Right lobe of liver (tissue), 6 donors: ENCODE measurements at regions not wholly inside any gene's neighbourhood (a gene's known extent, or its start where the extent isn't known, plus 50 kb on each side); places are given as distances from the start of the nearest gene placed in this dataset.
"Not testable (repeated sequence)": the region's sequence is repeated elsewhere in the genome, so short reads cannot be mapped to it uniquely, and the experiment has no call there.

Source experiments
- ATAC-seq, 4 donors: fragments of 200-7000 bp; cut with Tn5 transposase; one replicate each; pipeline ENCODE4 v1.9.1; 2020; ENCODE audit warnings: mild to moderate bottlenecking in 4 of 4, moderate library complexity in 4 of 4
- DNase-seq, 3 donors: peaks; one replicate each; pipeline ENCODE4 v3.0.0-alpha.2; 2020
- H3K27ac ChIP-seq, 3 donors: fragments of 200-600 bp; one replicate each; pipeline ENCODE4 v1.8.0; 2022
- H3K27me3 ChIP-seq, 2 donors: fragments of 200-600 bp; one replicate each; pipeline ENCODE4 v1.8.0; 2022
- H3K36me3 ChIP-seq, 4 donors: fragments of 200-600 bp; sonication (generic) in 1 of 4; one replicate each; pipeline versions ENCODE4 v1.5.1 to v1.8.0; 2017 to 2022; ENCODE audit warnings: control low read depth in 1 of 4
- H3K4me1 ChIP-seq, 4 donors: fragments of 200-600 bp; sonication (generic) in 1 of 4; one replicate each; pipeline versions ENCODE4 v1.5.1 to v1.8.0; 2017 to 2022; ENCODE audit warnings: control low read depth in 1 of 4
- H3K4me3 ChIP-seq, 3 donors: fragments of 200-600 bp; one replicate each; pipeline ENCODE4 v1.8.0; 2022
- H3K9me3 ChIP-seq, 4 donors: fragments of 200-600 bp; sonication (generic) in 1 of 4; one replicate each; pipeline versions ENCODE4 v1.5.1 to v1.8.0; 2017 to 2022; ENCODE audit warnings: control low read depth in 1 of 4
- POLR2A ChIP-seq: fragments of 450-650 bp; IDR thresholded peaks from one replicate; pipeline ENCODE4 v1.6.1; 2017; ENCODE audit warnings: antibody characterized with exemption, mild to moderate bottlenecking
- WGBS: methylation state at CpG from one replicate; pipeline ENCODE4 v1.1.6; 2018; ENCODE audit warnings: low coverage, low lambda C conversion rate; ENCODE audit not compliant: insufficient coverage; ENCODE audit errors: missing lambda C conversion rate; 5-methylcytosine and 5-hydroxymethylcytosine counted together
- intact Hi-C, 2 donors: fragments of 100-400 bp; cut with DNase I; formaldehyde crosslinking; loops; one replicate each; pipeline versions ENCODE4 v1.11.2 to v1.14.1; 2022
- TF ChIP-seq, protein P1 (sequence below), 4 donors: fragments of 200-600 bp in 3 of 4; fragments of 450-650 bp in 1 of 4; IDR thresholded peaks; one replicate each; pipeline versions ENCODE4 v1.5.1 to v1.8.0; 2016 to 2022; ENCODE audit warnings: antibody characterized with exemption in 4 of 4, mild to moderate bottlenecking in 2 of 4
- donor health status: DM: no; HTN: yes; CAD: no.
- donor health status: DM: no; HTN: no; CAD: no.
- donor health status: DM: no; HTN: no; CAD: no.
- donor health status: DM: no; HTN: yes; CAD: no.
- donor health status: DM: no; HTN: yes; CAD: no.

DNA sequence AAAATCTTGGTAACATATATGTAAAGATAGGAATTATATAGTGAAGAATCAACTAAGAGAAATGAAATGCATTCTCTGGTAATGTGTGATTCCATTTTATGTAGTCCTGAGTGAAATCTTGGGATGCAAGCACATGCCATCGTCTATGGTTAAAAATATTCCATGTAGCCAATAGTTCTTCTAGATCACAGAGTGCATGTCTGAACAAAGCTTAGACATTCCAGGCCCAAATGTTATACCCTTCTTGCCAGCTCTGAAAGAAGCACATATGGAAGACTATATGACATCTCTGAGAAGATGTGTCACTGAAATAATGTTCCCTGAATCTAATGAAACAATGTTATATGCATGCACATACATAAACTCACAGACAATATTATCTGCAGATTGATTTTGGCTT is 92.3 kb upstream of the TFPI start:
- H3K36me3 ChIP-seq, result no peaks in the 10 kb centered on the region
- no peaks in the 10 kb centered on the region for H3K4me1 ChIP-seq
- no peak for ATAC-seq
- 85% methylated on average over 1 of the region's 1 CpG for WGBS
- intact Hi-C loops, result no loop called here
- no peaks in the 10 kb centered on the region for H3K9me3 ChIP-seq
- DNase-seq, result no peak
- TF ChIP-seq POLR2A, result no peak
- TF ChIP-seq, protein P1, sequence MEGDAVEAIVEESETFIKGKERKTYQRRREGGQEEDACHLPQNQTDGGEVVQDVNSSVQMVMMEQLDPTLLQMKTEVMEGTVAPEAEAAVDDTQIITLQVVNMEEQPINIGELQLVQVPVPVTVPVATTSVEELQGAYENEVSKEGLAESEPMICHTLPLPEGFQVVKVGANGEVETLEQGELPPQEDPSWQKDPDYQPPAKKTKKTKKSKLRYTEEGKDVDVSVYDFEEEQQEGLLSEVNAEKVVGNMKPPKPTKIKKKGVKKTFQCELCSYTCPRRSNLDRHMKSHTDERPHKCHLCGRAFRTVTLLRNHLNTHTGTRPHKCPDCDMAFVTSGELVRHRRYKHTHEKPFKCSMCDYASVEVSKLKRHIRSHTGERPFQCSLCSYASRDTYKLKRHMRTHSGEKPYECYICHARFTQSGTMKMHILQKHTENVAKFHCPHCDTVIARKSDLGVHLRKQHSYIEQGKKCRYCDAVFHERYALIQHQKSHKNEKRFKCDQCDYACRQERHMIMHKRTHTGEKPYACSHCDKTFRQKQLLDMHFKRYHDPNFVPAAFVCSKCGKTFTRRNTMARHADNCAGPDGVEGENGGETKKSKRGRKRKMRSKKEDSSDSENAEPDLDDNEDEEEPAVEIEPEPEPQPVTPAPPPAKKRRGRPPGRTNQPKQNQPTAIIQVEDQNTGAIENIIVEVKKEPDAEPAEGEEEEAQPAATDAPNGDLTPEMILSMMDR (IDR thresholded peaks at IDR 0.05), result no peak
- no peak overlapping the region for H3K4me3 ChIP-seq
- peaks cover 0 to 3% of the 10 kb centered on the region in 2 donors for H3K27me3 ChIP-seq
- H3K27ac ChIP-seq, result no peak overlapping the region

DNA sequence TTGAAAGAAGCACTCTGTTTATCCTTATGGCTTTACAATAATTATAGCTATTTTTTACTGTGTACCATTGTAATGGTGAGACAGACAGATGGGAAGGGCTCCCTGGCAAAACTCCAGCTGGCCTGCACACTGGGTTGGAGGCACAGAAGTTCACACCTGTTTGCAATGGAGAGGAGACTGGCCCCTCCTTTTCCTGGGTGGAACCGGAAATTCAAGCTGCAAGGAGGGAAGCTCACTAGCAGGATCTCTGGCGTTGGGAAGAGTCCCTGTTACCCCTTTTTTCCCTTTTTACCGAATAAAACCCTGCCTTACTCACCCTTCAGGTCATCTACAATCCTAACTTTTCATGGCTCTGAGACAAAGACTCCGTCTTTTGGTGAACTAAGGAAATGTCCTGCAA is 100.3 kb upstream of the TFPI start:
- no peaks in the 10 kb centered on the region for H3K9me3 ChIP-seq
- no peaks in the 10 kb centered on the region for H3K4me1 ChIP-seq
- intact Hi-C loops, result no loop called here
- H3K4me3 ChIP-seq, result no peak overlapping the region
- ATAC-seq, result no peak
- TF ChIP-seq, protein P1 (IDR thresholded peaks at IDR 0.05), result no peak
- no peak for TF ChIP-seq POLR2A
- no peak overlapping the region for H3K27ac ChIP-seq
- no peaks in the 10 kb centered on the region for H3K27me3 ChIP-seq
- 43% methylated on average over 4 of the region's 4 CpGs for WGBS
- no peaks in the 10 kb centered on the region for H3K36me3 ChIP-seq
- no peak for DNase-seq

DNA sequence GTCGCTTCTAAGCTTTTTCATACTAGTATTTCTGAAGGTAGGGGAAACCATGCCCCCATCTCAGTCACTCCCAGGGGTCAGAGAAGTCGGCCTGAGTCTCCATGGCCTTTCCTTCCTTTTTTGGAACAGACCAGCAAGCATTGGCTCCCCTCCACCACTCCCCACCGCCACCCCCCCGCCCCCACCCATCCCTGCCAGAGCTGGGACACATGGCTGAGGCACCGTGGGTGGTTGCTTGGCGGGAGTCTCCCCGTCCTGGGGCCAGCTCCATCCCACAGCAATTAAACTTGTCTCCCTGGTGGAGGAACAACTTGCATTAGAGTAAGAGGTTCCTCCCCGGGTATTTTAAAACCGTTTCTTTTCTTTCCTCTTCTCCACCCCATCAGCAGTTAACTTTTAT is 100.8 kb upstream of the TFPI start:
- TF ChIP-seq POLR2A, result no peak
- TF ChIP-seq, protein P1 (IDR thresholded peaks at IDR 0.05), result no peak
- Histone ChIP-seq H3K4me1 (no peaks in the 10 kb centered on the region), H3K27ac (no peak overlapping the region), H3K4me3 (no peak overlapping the region), H3K27me3 (no peaks in the 10 kb centered on the region), H3K9me3 (no peaks in the 10 kb centered on the region), H3K36me3 (no peaks in the 10 kb centered on the region)
- intact Hi-C loops, result no loop called here
- DNase-seq (no peak), ATAC-seq (no peak)
- 56% methylated on average over 7 of the region's 9 CpGs for WGBS

DNA sequence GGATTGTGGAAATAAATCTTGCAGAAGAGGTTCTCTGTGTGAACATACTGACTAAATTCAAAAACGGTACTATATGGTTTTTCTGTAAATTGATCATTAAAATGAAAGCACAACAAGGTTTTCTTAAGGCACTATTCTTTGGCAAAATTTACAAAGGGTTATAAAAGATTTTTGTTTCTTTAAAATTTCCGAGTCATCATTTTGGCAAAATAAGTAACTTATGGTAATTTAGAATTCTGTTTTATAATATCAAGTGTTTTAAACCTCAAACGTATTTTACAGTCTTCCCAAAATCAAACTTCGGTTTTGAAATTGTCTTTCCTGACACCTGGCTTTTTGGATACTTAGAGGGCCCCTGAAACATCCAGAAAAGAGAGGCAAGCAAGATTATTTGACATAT is 101.9 kb upstream of the TFPI start:
- Histone ChIP-seq H3K4me3 (no peak overlapping the region), H3K36me3 (no peaks in the 10 kb centered on the region), H3K27ac (no peak overlapping the region), H3K4me1 (no peaks in the 10 kb centered on the region), H3K27me3 (no peaks in the 10 kb centered on the region), H3K9me3 (no peaks in the 10 kb centered on the region)
- no peak for ATAC-seq
- 43% methylated on average over 4 of the region's 4 CpGs for WGBS
- intact Hi-C loops, result no loop called here
- DNase-seq, result no peak
- TF ChIP-seq, protein P1 (IDR thresholded peaks at IDR 0.05), result no peak
- TF ChIP-seq POLR2A, result no peak

DNA sequence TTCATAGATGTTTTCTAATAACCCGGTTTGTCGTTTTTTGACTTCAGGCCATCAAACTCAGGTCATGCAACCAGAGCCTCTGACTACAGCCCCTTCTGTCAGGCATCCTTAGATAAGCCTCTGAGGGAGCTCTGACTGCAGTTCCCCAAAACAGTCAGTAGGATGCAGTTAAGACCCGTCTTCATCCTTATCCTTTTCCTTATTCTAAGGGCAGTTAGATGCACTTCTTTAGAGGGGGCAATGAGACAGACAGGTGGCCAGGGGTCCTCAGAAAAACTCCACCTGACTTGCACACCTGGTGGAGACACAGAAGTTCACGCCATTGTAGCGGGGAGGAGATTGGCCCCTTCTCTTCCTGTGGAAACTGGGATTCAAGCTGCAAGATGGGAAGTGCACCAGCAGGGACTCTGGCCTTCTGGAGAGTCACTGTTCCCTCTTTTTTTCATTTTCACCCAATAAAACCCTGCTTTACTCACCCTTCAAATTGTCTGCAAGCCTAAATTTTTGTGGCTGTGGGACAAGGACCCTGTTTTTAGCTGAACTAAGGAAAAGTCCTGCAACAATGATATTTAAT is 104.8 kb upstream of the TFPI start:
- TF ChIP-seq POLR2A, result no peak
- TF ChIP-seq, protein P1 (IDR thresholded peaks at IDR 0.05), result peak in 2 of 4 donors; percentile 15 to 17
- no peak for ATAC-seq
- no peak overlapping the region for H3K27ac ChIP-seq
- H3K4me3 ChIP-seq, result no peak overlapping the region
- no peaks in the 10 kb centered on the region for H3K9me3 ChIP-seq
- DNase-seq, result no peak
- no peaks in the 10 kb centered on the region for H3K36me3 ChIP-seq
- intact Hi-C loops, result no loop called here
- H3K4me1 ChIP-seq, result no peaks in the 10 kb centered on the region
- WGBS, result 18% methylated on average over 4 of the region's 5 CpGs
- H3K27me3 ChIP-seq, result no peaks in the 10 kb centered on the region

DNA sequence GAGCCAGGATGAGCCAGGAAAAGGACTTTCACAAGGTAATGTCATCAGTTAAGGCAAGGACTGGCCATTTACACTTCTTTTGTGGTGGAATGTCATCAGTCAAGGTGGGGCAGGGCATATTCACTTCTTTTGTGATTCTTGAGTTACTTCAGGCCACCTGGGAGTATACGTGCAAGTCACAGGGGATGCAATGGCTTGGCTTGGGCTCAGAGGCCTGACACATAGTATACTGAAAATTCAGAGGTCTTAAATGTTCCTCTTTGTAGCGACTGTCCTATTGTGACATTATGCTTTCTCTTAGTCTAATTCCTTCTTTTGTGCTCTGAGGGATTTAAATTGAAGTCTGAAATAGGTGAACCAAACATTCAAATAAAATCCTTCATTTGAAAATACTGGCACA is 121.8 kb upstream of the TFPI start:
- H3K4me1 ChIP-seq, intact Hi-C loops, H3K27ac ChIP-seq, DNase-seq, H3K4me3 ChIP-seq, H3K36me3 ChIP-seq, H3K9me3 ChIP-seq, ATAC-seq, H3K27me3 ChIP-seq: not testable (repeated sequence)
- WGBS, result 43% methylated on average over 2 of the region's 2 CpGs
